Activated T-cell treated with anti-CD3 and anti-CD28 coated beads for 4 hours (primary cell): ENCODE measurements at regions not wholly inside any gene's neighbourhood (a gene's known extent, or its start where the extent isn't known, plus 50 kb on each side); places are given as distances from the start of the nearest gene placed in this dataset.

Source experiments
- DNase-seq: peaks from one replicate; pipeline ENCODE4 v3.0.0-alpha.2; 2020

GRCh38 chr12:34386016-34386415 lies 363.7 kb downstream of the ALG10 start:
- DNase-seq: no peak

DNA sequence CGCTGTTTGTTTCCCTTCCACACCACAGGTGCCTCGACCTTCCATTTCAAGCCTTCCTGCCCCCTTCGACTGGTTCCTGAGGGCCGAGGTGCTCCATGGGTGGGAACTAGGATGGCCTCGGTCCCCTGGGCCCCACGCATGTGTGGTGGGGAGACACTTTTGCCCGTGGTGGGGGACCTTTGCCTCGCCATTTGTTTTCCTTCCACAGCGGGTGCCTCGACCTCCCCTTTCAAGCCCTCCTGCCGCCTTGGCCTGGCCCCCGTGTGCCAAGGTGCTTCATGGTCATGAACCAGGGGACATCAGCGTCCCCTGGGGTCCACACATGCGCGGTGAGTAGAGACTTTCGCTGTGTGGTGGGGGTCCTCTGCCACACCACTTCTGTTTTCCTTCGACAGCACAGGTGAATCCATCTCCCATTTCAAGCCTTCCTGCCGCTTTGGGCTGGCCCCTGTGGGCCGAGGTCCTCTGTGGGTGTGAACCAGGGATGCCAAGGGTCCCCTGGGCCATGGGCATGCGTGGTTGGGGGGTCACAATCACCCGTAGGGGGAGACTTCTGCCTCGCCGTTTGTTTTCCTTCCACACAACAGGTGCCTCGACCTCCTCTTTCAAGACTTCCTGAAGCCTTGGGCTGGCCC lies 364.4 kb downstream of the ALG10 start:
- DNase-seq: no peak

- DNase-seq: no peak
These were observed 365.7 kb downstream of the ALG10 start for GRCh38 chr12:34387711-34388635.

- DNase-seq: no peak
These were observed 366.5 kb downstream of the ALG10 start for GRCh38 chr12:34388636-34389377.

GRCh38 chr12:34389378-34390170 lies 367.3 kb downstream of the ALG10 start:
- DNase-seq: no peak

DNA sequence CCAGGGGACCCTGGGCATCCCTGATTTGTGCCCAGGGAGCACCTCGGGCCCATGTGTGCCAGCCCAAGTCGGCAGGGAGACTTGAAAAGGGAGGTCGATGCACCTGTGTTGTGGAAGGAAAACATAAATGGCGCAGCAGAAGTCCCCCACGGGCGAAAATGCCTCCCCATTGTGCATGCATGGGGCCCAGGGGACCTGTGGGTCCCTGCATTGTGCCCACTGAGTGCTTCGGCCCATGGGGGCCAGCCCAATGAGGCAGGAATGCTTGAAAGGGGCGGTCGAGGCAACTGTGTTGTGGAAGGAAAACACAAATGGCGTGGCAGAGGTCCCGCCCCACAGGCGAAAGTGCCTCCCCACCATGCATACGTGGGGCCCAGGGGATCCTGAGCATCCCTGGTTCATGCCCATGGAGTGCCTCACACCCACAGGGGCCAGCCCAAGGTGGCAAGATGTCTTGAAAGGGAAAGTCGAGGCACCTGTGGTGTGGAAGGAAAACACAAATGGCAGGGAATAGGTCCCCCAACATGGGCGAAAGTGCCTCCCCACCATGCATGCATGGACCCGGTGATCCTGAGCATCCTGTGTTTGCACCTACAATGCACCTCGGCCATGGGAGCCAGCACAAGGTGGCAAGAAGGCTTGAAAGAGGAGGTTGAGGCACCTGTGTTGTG lies 368.0 kb downstream of the ALG10 start:
- no peak for DNase-seq

- DNase-seq: no peak
These were observed 368.8 kb downstream of the ALG10 start for GRCh38 chr12:34390846-34391700.

DNA sequence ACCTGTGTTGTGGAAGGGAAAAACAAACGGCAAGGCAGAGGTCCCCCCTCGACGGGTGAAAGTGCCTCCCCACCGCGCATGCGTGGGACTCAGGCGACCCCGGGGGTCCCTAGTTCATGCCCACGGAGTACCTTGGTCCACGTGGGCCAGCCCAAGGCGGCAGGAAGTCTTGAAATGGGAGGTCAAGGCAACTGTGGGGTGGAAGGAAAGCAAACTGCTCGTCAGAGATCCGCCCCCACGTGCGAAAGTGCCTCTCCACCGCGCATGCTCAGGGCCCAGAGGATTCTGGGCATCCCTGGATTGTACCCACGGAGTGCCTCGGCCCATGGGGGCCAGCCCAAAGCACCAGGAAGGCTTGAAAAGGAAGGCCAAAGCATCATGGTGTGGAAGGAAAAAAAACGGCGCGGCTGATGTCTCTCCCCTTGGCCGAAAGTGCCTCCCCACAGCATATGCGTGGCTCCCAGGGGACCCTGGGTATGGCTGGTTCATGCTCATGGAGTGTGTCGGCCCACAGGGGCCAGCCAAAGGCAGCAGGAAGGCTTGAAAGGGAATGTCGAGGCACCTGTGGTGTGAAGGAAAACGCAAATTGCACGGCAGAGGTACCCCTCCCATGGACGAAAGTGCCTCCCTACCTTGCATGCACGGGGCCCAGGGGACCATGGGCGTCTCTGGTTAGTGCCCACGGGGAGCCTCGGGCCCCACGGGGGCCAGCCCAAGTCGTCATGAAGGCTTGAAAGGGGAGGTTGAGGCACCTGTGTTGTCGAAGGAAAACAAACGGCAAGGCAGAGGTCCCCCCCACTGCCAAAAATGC lies 369.7 kb downstream of the ALG10 start:
- no peak for DNase-seq

DNA sequence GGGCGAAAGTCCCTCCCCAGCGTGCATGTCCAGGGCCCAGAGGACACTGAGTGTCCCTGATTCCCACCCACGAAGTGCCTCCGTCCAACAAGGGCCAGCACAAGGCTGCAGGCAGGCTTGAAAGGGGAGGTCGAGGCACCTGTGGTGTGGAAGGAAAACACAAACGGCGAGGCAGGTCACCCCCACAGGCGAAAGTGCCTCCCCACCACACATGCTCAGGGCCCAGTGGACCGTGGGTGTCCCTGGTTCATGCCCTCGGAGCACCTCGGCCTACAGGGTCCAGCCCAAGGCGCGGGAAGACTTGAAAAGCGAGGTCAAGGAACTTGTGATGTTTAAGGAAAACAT lies 370.4 kb downstream of the ALG10 start:
- no peak for DNase-seq

DNA sequence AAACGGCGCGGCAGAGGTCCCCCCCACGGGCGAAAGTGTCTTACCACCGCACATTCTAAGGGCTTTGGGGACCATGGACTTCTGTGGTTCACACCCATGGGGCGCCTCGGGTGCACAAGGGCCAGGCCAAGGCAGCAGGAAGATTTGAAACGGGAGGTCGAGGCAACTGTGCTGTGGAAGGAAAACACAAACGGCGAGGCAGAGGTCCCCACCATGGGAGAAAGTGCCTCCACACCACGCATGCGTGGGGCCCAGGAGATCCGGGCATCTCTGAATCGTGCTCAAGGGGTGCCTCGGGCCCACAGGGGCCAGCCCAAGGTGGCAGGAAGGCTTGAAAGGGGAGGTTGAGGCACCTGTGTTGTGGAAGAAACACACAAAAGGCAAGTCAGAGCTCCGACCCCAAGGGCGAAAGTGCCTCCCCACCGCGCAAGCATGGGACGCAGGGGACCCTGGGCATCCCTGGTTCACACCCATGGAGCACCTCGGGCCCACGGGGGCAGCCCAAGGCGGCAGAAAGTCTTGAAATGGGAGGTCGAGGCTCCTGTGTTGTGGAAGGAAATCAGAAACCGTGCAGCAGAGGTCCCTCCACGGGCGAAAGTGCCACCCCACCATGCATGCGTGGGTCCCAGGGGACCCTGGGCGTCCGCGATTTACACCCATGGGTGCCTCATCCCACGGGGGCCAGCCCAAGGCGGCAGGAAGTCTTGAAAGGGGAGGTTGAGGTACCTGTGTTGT lies 371.0 kb downstream of the ALG10 start:
- DNase-seq: no peak

DNA sequence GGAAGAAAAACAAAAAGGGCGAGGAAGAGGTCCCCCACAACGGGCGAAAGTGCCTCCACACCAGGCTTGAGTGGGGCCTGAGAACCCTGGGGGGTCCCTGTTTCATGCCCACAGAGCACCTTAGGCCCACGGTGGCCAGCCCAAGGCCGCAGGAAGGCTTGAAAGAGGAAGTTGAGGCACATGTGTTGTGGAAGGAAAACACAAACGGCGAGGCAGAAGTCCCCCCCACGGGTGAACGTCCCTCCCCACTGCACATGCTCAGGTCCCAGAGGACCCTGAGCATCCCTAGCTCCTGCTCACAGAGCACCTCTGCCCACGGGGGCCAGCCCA lies 371.5 kb downstream of the ALG10 start:
- DNase-seq: no peak

GRCh38 chr12:34394211-34395055 lies 372.1 kb downstream of the ALG10 start:
- DNase-seq: no peak

DNA sequence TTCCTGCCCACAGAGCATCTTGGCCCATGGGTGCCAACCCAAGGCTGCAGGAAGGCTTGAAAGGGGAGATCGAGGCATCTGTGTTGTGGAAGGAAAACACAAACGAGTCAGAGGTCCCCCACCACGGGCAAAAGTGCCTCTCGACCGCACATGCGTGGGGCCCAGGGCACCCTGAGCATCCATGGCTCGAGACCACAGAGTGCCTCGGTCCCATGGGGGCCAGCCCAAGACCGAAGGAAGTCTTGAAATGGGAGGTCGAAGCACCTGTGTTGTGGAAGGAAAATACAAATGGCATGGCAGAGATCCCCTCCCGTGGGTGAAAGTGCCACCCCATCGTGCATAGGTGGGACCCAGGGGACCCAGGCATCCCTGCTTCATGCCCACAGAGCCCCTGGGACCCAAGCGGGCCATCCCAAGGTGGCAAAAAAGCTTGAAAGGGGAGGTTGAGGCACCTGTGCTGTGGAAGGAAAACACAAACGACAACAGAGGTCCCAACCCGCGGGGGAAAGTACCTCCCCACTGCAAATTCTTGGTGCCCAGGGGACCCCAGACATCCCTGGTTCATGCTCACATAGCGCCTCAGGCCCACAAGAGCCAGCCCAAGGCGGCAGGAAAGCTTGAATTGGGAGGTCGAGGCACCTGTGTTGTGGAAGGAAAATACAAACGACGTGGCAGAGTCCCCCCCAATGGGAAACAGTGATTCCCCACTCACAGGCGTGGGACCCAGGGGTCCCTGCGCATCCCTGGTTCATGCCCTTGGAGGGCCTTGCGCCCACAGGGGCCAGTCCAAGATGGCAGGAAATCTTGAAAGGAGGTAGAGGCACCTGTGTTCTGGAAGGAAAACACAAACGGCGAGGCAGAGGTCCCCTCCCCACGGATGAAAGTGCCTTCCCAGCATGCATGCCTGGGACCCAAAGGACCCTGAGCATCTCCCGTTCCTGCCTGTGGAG lies 373.0 kb downstream of the ALG10 start:
- DNase-seq: no peak

- no peak for DNase-seq
These were observed 373.9 kb downstream of the ALG10 start for GRCh38 chr12:34396006-34396860.

DNA sequence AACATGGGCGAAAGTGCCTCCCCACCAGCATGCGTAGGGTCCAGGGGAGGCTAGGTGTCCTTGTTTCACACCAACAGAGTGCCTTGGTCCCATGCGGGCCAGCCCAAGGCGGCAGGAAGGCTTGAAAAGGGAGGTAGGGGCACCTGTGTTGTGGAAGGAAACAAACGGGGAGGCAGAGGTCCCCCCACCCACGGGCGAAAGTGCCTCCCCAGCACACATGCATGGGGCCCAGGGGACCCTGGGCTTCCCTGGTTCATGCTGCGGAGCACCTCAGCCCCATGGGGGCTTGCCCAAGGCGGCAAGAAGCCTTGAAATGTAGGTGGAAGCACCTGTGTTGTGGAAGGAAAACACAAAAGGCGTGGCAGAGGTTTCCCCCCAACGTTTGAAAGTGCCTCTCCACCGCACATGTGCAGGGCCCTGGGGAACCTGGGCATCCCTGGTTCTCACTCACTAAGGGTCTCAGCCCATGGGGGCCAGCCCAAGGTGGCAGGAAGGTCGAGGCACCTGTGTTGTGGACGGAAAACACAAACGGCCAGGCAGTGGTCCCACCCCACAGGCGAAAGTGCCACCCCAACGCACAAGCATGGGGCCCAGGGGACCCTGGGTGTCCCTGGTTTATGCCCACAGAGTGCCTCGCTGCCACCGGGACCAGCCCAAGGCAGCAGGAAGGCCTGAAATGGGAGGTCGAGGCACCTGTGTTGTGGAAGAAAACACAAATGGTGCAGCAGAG lies 374.7 kb downstream of the ALG10 start:
- DNase-seq: no peak
